Iris pigment epithelial cell (primary cell): ENCODE measurements at regions not wholly inside any gene's neighbourhood (a gene's known extent, or its start where the extent isn't known, plus 50 kb on each side); places are given as distances from the start of the nearest gene placed in this dataset.

Experiments used
- DNase-seq: peaks from one replicate; pipeline ENCODE4 v3.0.0-alpha.2; 2011; ENCODE audit warnings: low read depth

GRCh38 chr9:6703898-6704639 is 53.7 kb upstream of the KDM4C start:
- DNase-seq = peak; percentile 80

GRCh38 chr9:6702707-6703106 is 55.1 kb upstream of the KDM4C start:
- DNase-seq = no peak

- DNase-seq = no peak
These were observed 50.6 kb upstream of the GLDC start for GRCh38 chr9:6696178-6696577.

GRCh38 chr9:6695121-6695814 is 49.7 kb upstream of the GLDC start:
- DNase-seq = no peak
